ENCODE measurements at regions not wholly inside any gene's neighbourhood (a gene's known extent, or its start where the extent isn't known, plus 50 kb on each side); places are given as distances from the start of the nearest gene placed in this dataset.

DNA sequence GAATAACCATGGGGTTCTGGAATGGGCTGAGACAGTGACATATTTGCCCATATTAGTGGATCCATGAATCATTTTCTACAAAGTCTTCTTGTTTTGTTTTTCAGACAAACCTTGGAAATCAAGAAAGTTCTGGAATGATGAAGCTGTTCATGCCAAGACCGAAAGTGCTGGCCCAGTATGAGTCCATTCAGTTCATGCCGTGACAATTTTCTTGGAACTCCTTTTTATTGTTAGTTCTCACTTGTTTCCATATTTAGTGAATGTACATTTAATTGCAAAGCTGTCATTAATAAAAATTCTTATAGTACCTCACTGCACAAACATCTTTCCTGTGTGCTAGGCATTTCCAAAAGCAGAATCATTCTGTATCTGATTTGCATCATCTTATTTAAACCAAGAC, 100.6 kb upstream of the KCNJ15 start (continued):
- TF ChIP-seq, protein P1, sequence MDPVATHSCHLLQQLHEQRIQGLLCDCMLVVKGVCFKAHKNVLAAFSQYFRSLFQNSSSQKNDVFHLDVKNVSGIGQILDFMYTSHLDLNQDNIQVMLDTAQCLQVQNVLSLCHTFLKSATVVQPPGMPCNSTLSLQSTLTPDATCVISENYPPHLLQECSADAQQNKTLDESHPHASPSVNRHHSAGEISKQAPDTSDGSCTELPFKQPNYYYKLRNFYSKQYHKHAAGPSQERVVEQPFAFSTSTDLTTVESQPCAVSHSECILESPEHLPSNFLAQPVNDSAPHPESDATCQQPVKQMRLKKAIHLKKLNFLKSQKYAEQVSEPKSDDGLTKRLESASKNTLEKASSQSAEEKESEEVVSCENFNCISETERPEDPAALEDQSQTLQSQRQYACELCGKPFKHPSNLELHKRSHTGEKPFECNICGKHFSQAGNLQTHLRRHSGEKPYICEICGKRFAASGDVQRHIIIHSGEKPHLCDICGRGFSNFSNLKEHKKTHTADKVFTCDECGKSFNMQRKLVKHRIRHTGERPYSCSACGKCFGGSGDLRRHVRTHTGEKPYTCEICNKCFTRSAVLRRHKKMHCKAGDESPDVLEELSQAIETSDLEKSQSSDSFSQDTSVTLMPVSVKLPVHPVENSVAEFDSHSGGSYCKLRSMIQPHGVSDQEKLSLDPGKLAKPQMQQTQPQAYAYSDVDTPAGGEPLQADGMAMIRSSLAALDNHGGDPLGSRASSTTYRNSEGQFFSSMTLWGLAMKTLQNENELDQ (tag by site-specific recombination; IDR thresholded peaks at IDR 0.05; ENCODE audit: low read depth): no peak
- TF ChIP-seq ZNF391 (tag by site-specific recombination; IDR thresholded peaks at IDR 0.05; ENCODE audit: borderline replicate concordance, low read depth) (no peak), ZNF2 (tag by site-specific recombination; IDR thresholded peaks at IDR 0.05) (no peak)
- TF ChIP-seq, protein P2, sequence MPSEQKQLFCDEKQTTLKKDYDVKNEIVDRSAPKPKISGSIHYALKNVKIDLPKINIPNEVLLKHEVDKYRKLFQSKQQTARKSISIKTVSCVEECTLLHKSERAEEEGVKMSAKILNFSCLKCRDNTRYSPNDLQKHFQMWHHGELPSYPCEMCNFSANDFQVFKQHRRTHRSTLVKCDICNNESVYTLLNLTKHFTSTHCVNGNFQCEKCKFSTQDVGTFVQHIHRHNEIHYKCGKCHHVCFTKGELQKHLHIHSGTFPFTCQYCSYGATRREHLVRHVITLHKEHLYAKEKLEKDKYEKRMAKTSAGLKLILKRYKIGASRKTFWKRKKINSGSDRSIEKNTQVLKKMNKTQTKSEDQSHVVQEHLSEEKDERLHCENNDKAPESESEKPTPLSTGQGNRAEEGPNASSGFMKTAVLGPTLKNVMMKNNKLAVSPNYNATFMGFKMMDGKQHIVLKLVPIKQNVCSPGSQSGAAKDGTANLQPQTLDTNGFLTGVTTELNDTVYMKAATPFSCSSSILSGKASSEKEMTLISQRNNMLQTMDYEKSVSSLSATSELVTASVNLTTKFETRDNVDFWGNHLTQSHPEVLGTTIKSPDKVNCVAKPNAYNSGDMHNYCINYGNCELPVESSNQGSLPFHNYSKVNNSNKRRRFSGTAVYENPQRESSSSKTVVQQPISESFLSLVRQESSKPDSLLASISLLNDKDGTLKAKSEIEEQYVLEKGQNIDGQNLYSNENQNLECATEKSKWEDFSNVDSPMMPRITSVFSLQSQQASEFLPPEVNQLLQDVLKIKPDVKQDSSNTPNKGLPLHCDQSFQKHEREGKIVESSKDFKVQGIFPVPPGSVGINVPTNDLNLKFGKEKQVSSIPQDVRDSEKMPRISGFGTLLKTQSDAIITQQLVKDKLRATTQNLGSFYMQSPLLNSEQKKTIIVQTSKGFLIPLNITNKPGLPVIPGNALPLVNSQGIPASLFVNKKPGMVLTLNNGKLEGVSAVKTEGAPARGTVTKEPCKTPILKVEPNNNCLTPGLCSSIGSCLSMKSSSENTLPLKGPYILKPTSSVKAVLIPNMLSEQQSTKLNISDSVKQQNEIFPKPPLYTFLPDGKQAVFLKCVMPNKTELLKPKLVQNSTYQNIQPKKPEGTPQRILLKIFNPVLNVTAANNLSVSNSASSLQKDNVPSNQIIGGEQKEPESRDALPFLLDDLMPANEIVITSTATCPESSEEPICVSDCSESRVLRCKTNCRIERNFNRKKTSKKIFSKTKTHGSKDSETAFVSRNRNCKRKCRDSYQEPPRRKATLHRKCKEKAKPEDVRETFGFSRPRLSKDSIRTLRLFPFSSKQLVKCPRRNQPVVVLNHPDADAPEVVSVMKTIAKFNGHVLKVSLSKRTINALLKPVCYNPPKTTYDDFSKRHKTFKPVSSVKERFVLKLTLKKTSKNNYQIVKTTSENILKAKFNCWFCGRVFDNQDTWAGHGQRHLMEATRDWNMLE (tag by site-specific recombination; conservative IDR thresholded peaks at IDR 0.05; ENCODE audit: low read depth): no peak

DNA sequence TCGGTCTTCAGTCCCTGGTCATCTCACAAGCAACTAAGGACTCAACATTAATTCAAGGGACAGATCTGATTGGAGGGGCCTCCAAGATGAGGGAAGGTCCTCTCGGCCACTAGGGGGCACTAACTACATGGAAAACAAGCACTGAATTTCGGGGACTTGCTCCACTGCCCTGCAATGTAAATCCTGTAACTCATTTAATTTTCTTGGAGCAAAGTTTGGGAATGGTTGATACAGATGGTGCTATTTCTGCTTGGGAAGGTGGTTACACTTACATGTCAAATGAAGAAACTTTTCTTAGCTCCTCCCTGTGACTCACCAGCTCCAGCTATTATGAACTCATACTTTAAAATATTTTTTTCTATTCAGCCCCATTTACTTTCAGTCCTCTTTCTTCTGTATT, 97.4 kb upstream of the KCNJ15 start:
- Histone ChIP-seq H3K9me3 (ENCODE audit: control insufficient read depth, insufficient read depth, low read depth, low read length) (no peaks in the 10 kb centered on the region), H3K36me3 (ENCODE audit: control insufficient read depth in 2 of 2, insufficient read depth in 1 of 2, low read length in 2 of 2) (no peaks in the 10 kb centered on the region), H3K27ac (ENCODE audit: extremely low read depth, low read depth, low read length) (no peak overlapping the region), H3K4me1 (ENCODE audit: control insufficient read depth, insufficient read depth, low read length) (no peaks in the 10 kb centered on the region), H3K4me3 (ENCODE audit: low read depth, low read length) (no peak overlapping the region)
- TF ChIP-seq ZNF654 (tag by site-specific recombination; IDR thresholded peaks at IDR 0.05; ENCODE audit: low read depth): peak; percentile 63
- TF ChIP-seq, protein P3, sequence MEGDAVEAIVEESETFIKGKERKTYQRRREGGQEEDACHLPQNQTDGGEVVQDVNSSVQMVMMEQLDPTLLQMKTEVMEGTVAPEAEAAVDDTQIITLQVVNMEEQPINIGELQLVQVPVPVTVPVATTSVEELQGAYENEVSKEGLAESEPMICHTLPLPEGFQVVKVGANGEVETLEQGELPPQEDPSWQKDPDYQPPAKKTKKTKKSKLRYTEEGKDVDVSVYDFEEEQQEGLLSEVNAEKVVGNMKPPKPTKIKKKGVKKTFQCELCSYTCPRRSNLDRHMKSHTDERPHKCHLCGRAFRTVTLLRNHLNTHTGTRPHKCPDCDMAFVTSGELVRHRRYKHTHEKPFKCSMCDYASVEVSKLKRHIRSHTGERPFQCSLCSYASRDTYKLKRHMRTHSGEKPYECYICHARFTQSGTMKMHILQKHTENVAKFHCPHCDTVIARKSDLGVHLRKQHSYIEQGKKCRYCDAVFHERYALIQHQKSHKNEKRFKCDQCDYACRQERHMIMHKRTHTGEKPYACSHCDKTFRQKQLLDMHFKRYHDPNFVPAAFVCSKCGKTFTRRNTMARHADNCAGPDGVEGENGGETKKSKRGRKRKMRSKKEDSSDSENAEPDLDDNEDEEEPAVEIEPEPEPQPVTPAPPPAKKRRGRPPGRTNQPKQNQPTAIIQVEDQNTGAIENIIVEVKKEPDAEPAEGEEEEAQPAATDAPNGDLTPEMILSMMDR (tag by site-specific recombination; IDR thresholded peaks at IDR 0.05): peak; percentile 37
- TF ChIP-seq, protein P4, sequence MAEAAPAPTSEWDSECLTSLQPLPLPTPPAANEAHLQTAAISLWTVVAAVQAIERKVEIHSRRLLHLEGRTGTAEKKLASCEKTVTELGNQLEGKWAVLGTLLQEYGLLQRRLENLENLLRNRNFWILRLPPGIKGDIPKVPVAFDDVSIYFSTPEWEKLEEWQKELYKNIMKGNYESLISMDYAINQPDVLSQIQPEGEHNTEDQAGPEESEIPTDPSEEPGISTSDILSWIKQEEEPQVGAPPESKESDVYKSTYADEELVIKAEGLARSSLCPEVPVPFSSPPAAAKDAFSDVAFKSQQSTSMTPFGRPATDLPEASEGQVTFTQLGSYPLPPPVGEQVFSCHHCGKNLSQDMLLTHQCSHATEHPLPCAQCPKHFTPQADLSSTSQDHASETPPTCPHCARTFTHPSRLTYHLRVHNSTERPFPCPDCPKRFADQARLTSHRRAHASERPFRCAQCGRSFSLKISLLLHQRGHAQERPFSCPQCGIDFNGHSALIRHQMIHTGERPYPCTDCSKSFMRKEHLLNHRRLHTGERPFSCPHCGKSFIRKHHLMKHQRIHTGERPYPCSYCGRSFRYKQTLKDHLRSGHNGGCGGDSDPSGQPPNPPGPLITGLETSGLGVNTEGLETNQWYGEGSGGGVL (tag by site-specific recombination; IDR thresholded peaks at IDR 0.05): no peak
- POLR2A ChIA-PET: no interaction called here
- CTCF ChIA-PET: interaction anchor here (0.6 to 7.8 kb wide), 18 partner anchors 10 to 459 kb away, joined by 3 to 190 read pairs (median 3); partner anchors contain the start of gene KCNJ6

DNA sequence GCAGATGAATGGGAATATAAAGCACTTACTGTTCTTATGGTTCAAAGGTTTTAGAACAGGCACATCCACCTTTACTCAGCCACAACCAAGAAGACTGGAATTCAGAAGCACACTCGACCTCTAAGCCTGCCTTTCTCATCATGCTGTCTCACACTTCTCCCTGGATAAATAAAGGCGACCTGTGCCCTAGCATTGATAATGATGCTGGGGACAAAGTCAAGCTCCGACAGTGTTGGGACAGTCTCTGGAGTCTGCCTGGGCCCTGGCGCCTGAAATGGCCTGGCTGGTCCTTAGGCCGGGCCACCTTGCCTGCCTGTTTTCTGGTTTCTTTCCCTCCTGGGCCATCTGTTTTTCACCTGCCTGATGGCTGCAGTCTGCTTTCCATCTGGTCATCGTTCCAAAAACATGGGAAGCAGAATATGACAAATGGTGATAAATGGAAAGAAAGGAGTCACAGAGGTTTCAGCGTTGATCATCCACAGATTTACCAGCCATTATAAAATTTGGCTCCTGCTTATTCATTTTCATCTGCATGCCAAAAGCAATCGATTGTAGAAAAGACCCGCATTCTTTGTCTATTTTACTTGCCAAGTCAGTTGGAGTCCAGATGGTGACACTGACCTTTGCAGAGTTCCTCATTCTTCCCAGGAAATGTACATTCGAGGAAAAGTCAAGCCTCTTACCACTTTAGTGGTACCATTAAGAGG, 91.2 kb upstream of the KCNJ15 start:
- Histone ChIP-seq H3K27ac (ENCODE audit: extremely low read depth, low read depth, low read length) (no peak overlapping the region), H3K4me1 (ENCODE audit: control insufficient read depth, insufficient read depth, low read length) (no peaks in the 10 kb centered on the region), H3K9me3 (ENCODE audit: control insufficient read depth, insufficient read depth, low read depth, low read length) (no peaks in the 10 kb centered on the region), H3K4me3 (ENCODE audit: low read depth, low read length) (no peak overlapping the region), H3K36me3 (ENCODE audit: control insufficient read depth in 2 of 2, insufficient read depth in 1 of 2, low read length in 2 of 2) (no peaks in the 10 kb centered on the region)
- ChIA-PET CTCF (interaction anchor here (0.6 to 12.3 kb wide), 3 partner anchors 128 to 641 kb away, joined by 3 to 378 read pairs (median 3); no protein-coding TSS in a partner anchor), POLR2A (no interaction called here)
- TF ChIP-seq ZNF600 (tag by site-specific recombination; IDR thresholded peaks at IDR 0.05) (no peak), ZNF530 (tag by site-specific recombination; IDR thresholded peaks at IDR 0.05; ENCODE audit: low read depth) (no peak), ZNF624 (tag by site-specific recombination; IDR thresholded peaks at IDR 0.05) (no peak), ZNF341 (tag by site-specific recombination; IDR thresholded peaks at IDR 0.05; ENCODE audit: low read depth) (no peak), ZNF292 (tag by site-specific recombination; IDR thresholded peaks at IDR 0.05; ENCODE audit: borderline replicate concordance, low read depth) (no peak), ZBTB8A (tag by site-specific recombination; IDR thresholded peaks at IDR 0.05) (no peak)
